ENCODE measurements at regions not wholly inside any gene's neighbourhood (a gene's known extent, or its start where the extent isn't known, plus 50 kb on each side); places are given as distances from the start of the nearest gene placed in this dataset.

GRCh38 chr5:58392496-58392895, 67.4 kb downstream of the PLK2 start:
- TF ChIP-seq CTCF (IDR thresholded peaks at IDR 0.05; ENCODE audit: borderline replicate concordance, extremely low read depth, low read length, poor library complexity, severe bottlenecking) (no peak), EZH2 (IDR thresholded peaks at IDR 0.05; ENCODE audit: borderline replicate concordance, low read depth, low read length, severe bottlenecking) (no peak)
